ENCODE measurements at regions not wholly inside any gene's neighbourhood (a gene's known extent, or its start where the extent isn't known, plus 50 kb on each side); places are given as distances from the start of the nearest gene placed in this dataset.

- TF ChIP-seq, protein P1, sequence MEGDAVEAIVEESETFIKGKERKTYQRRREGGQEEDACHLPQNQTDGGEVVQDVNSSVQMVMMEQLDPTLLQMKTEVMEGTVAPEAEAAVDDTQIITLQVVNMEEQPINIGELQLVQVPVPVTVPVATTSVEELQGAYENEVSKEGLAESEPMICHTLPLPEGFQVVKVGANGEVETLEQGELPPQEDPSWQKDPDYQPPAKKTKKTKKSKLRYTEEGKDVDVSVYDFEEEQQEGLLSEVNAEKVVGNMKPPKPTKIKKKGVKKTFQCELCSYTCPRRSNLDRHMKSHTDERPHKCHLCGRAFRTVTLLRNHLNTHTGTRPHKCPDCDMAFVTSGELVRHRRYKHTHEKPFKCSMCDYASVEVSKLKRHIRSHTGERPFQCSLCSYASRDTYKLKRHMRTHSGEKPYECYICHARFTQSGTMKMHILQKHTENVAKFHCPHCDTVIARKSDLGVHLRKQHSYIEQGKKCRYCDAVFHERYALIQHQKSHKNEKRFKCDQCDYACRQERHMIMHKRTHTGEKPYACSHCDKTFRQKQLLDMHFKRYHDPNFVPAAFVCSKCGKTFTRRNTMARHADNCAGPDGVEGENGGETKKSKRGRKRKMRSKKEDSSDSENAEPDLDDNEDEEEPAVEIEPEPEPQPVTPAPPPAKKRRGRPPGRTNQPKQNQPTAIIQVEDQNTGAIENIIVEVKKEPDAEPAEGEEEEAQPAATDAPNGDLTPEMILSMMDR (IDR thresholded peaks at IDR 0.05; ENCODE audit: low read length), result no peak
- no peak for TF ChIP-seq EZH2 (IDR thresholded peaks at IDR 0.05; ENCODE audit: borderline replicate concordance, low read length)
Measured at GRCh38 chr1:234821840-234822239, 211.9 kb upstream of the IRF2BP2 start.
